Gastrocnemius medialis (tissue), 4 donors: ENCODE measurements at regions not wholly inside any gene's neighbourhood (a gene's known extent, or its start where the extent isn't known, plus 50 kb on each side); places are given as distances from the start of the nearest gene placed in this dataset.

Experiments used
- CTCF ChIP-seq, 5 experiments: fragments of 450-650 bp in 3 of 5; fragments of 200-600 bp in 2 of 5; sonication (generic) in 2 of 5; IDR thresholded peaks in 4 of 5; conservative IDR thresholded peaks in 1 of 5; 1 replicate in 4 of 5; 2 replicates in 1 of 5; pipeline ENCODE4 v1.5.1; 2016 to 2019; ENCODE audit warnings: antibody characterized with exemption in 5 of 5, mild to moderate bottlenecking in 3 of 5, moderate library complexity in 3 of 5
- POLR2A ChIP-seq, 2 donors: fragments of 450-650 bp; IDR thresholded peaks; one replicate each; pipeline ENCODE4 v1.6.1; 2017; ENCODE audit warnings: antibody characterized with exemption in 2 of 2, mild to moderate bottlenecking in 2 of 2, moderate library complexity in 2 of 2

GRCh38 chr3:4906107-4906621 is 73.1 kb upstream of the BHLHE40 start:
- TF ChIP-seq CTCF (IDR thresholded peaks at IDR 0.05 in 4 of 5, conservative IDR thresholded peaks at IDR 0.05 in 1 of 5), result no peak
- TF ChIP-seq POLR2A (IDR thresholded peaks at IDR 0.05), result no peak
